ENCODE measurements at regions not wholly inside any gene's neighbourhood (a gene's known extent, or its start where the extent isn't known, plus 50 kb on each side); places are given as distances from the start of the nearest gene placed in this dataset.

DNA sequence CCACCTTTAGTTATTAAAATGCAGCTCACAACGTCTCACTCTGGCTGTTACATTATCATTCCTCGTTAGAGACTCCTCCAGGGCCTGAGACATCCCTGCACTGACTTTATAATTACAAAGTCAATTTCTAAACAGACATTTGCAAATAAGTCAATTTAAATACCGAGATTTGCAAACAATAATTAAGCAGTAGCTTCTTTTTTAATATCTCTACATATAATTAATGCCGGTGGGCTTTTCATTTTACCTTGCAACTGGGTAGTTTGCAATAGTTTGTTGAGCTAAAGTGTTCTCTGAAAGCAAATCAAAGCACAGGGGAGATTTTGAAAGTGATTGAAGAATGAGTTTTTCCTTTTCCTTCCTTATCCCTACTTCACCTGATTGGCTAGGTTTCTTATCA lies 154.4 kb downstream of the TLR4 start:
- no peak for DNase-seq (ENCODE audit: insufficient read length, low spot score)
- no peak for FAIRE-seq

DNA sequence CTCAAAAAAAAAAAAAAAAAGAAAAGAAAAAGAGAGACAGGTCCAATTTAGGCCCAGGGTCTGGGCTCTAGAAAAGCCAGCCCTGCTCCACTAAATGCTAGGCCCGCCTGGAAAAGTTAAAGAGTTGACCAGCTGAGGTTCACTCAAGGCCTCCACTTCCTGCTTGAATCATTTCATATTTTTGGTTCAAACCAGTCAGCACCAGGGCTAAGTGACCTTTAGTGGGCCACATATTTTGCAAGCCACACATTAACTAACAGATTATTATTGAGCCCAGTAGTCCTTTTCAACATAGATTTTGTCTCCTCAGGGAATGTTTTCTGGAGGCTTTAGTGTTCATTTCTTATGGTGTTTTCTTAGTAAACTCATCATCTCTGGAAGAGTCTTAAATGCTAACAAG lies 156.6 kb downstream of the TLR4 start:
- DNase-seq (ENCODE audit: insufficient read length, low spot score) (no peak), FAIRE-seq (no peak)

DNA sequence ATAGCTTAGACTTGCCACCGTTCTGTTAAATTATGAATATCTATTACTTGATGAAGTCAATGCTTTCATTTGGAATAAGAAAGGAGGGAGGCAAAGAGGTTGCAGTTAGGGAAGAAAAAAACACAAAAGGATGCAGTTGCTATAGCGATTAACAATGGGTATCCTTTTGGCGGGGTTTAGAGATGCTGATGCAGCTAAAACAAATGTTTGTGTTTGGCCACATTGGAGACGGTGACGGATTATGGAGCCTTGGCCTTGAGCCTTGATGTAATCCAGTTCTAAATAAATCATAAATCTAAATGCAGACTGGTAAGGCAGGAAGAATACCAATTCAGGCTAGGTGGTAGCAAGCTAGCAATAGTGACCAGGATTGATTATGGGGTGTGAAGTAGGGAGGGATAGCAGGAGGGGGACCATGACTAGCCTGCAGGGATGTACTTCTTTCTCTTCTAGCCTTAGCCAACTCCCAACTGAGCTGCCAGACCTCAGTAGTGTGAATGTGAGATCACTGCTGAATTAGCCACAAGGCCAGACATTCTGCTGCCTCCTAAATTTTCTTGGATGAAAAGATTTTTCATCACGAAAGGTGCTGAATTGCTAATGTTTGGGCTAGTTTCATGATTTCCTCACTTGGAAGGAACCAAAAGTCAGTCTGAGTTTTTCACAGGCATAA lies 160.3 kb downstream of the TLR4 start:
- DNase-seq (ENCODE audit: insufficient read length, low spot score) = no peak

DNA sequence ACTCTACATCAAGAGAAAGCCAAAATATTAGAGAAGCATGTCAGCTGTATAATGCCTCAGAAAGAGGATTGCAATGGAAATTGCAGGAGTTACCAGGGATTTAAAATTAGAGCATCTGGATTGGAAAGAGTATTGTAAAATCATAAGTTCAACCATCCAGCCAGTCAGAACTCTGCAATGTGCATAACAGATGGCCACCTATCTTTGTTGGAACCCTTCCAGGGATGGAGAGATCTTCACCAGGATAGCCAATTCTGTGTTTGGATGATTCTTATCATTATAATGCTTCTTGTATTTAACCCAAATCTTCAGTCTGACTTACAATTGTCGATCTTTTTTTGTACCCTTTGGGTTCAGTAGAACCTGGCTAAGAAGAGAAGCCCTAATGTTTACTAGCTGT lies 164.4 kb downstream of the TLR4 start:
- FAIRE-seq (no peak), DNase-seq (ENCODE audit: insufficient read length, low spot score) (no peak)

More for the DNA sequence above, 160.3 kb downstream of the TLR4 start:
- FAIRE-seq = no peak

DNA sequence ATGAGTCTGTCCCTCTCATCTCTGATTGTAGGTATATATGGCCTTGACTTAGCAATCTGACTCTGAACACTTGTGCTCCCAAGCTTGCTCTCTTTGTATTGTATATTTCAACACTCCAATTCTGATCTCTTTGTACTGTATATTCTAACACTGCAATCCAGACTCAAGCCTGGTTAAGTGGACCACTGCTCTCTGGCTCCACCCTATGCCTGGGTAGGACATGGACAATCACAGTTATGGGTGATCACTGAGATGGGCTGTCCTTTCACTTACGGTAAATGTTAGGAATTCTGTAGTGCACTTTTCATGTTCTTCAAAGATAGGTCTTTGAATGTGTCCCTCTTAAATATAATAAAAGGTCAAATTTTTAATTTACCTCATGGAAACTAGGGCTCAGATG lies 165.1 kb downstream of the TLR4 start:
- DNase-seq (ENCODE audit: insufficient read length, low spot score) (no peak), FAIRE-seq (no peak)

DNA sequence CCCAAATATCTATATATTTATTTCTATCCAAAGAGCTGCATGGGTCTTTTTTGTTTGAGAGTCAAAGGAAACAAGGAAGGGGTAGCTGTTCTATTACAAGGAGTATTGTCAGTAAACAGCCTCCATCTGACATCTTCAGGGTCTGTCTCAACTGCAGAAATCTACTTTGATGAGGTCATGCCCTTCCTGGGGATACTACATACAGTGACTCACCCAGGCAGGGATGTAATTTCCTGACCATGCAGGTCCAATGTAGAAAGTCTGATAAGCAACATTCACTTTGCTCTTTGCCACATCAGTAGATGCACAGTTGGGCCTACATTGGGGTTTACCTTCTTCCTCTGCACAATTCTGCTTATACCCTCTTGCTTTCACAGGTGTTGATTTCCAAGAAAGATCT lies 165.5 kb downstream of the TLR4 start:
- FAIRE-seq = no peak

DNA sequence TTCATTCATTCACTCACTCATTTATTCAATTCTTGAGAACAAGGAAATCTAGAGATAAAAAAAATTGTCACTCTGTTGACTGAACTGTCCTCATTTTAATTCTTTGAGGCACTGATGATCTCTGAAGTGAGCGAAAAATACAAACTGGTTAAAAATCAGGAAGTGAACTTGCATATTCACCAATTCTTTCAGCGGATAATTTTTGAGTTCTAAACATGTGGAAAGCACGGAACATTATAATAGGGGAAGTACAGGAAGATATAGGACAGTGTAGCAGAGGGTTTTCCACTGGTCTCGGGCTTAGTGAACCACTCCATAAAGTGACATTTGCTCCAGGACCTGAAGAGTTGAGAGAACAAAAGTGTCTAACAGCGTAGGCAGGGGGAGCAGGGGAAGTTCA lies 169.5 kb downstream of the TLR4 start:
- DNase-seq (ENCODE audit: insufficient read length, low spot score) (no peak), FAIRE-seq (no peak)

More for the DNA sequence above, 165.5 kb downstream of the TLR4 start:
- DNase-seq (ENCODE audit: insufficient read length, low spot score) = no peak

DNA sequence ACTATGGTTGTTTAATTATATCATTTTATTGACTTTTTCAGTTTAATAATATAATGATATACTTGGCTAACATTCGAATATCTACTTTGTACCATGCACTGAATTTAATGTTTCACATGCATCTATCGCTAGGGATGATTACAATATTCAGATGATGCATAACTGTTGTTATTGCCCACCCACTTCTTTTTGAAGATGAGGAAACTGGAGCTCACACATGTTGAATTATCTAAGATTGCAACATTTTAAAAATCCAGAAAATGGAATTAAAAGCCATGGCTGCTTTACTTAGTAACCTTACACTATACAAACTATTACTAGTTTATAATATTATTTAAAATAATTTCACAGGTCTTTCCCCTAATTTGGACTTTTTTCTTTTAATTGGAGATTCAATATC lies 171.7 kb downstream of the TLR4 start:
- FAIRE-seq (no peak), DNase-seq (ENCODE audit: insufficient read length, low spot score) (no peak)

DNA sequence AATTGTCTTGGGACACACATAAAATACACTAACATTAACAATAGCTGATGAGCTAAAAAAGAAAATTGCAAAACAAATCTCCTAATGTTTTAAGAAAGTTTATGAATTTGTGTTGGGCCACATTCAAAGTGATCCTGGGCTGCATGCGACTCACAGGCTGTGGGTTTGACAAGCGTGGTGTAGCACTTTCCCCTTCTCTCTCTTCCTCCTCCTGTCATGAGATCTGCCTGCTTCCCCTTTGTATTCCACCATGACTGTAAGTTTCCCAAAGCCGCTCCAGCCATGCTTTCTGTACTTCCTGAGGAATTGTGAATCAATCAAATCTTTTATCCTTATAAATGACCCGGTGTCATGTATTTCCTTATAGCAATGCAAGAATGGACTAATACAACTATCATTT lies 178.0 kb downstream of the TLR4 start:
- no peak for FAIRE-seq
- no peak for DNase-seq (ENCODE audit: insufficient read length, low spot score)

DNA sequence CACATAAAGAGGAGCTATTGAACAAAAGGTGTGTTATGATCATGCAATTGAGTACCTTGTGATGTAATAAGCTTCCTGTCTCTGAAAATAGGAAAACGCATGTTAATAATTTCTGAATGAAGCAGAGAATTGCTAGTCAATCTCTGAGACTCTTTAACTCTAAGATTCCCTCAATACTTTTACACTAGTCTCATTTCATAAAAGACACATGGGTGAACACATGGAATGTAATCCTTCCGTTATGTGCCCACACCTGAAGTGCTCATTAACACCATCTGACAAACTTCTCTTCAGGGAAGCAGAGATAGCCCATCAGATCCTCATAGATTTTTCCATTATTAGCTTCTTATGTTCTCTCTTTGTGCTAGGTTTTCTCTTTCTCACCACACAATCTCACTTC lies 182.4 kb downstream of the TLR4 start:
- no peak for FAIRE-seq
- no peak for DNase-seq (ENCODE audit: insufficient read length, low spot score)

DNA sequence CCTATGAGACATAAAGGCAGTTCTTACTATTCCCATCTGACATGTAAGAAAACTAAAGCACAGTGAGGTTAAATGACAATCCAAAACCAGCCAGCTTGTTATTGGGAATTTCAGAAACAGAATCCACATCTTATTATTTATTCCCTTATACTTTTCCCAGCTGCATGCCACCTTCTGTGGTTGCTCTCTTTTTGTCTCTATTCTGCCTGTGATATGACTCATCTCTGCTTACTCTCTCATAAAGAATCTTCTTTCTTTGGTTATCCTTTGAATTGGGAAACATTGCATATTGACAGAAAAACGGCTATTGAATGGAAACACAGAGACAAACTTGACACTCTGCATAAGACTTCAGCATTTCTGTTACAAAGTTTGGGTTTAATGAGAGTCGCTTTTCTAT lies 183.2 kb downstream of the TLR4 start:
- FAIRE-seq (no peak), DNase-seq (ENCODE audit: insufficient read length, low spot score) (no peak)

DNA sequence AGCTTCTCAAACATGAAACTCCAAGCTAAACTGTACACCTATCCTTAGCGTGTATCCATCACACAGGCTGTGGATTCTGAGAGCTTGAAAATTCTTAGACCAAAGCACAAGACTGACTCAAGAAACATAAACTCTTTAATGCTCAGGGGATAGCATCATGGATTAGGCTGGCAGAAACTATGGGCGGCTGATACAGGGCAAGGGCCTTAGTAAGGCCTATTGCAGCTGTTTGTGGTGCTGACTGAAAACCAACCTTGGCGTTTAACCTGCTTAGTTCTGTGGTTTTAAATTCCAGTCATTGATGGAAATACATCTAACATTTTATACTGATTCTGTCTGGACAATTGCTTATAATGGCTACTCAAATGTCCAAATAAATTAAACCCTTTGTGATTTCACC lies 183.7 kb downstream of the TLR4 start:
- FAIRE-seq (no peak), DNase-seq (ENCODE audit: insufficient read length, low spot score) (no peak)

DNA sequence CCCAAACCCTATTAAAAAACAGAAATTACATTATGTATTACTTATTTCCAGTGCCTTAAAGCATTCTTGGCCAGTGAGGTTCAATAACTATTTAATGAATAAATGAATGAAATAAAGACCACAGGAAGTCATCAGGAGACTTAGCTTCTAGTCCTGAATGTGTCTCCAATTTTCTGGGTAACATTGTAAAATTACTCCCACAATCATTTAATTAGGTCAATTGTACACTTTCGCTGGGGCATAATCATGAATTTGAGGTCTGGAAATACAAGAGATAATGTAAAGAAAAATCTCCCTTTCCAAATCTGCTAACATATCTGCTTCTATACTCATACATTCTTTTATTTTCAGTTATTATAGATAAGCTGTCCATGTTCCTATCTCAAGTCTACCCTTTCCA lies 199.2 kb downstream of the TLR4 start:
- DNase-seq (ENCODE audit: insufficient read length, low spot score) (no peak), FAIRE-seq (no peak)

DNA sequence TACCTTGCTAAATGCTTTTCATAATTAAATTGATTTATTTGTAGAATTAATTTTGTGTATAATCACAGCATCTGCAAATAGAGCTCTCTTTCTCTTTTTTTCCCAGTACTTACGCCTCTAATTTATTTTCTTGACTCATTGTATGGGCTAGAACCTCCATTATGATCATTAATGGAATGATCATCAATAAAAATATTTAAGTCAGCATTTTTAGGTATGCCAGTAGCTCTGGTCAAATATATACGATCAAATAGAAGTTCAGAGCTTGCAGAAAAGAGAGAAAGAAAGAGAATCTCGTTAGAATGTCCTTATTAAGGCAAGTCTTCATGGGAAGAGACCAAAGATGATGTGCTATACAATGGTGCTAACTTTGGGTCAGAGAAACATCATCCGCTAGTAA lies 202.6 kb downstream of the TLR4 start:
- DNase-seq (ENCODE audit: insufficient read length, low spot score) = no peak
- no peak for FAIRE-seq

DNA sequence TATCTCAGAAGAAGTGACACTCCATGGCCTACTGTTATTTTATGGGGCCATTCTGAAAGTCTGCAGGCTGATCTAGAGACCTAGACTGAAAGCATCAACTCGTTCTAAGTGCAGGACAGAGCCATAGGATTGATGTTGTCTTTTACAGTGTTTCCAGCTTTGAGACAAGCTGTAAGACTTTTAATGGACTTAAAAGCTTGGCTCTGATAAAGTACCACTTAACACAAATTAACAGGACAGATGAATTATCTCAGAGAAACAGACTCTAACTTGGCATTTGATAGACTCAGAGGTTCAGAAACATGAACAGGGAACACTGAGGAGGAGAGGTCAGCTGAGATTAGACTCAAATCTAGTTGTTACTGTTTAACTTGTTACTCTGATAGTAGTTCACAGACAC lies 203.2 kb downstream of the TLR4 start:
- no peak for DNase-seq (ENCODE audit: insufficient read length, low spot score)

DNA sequence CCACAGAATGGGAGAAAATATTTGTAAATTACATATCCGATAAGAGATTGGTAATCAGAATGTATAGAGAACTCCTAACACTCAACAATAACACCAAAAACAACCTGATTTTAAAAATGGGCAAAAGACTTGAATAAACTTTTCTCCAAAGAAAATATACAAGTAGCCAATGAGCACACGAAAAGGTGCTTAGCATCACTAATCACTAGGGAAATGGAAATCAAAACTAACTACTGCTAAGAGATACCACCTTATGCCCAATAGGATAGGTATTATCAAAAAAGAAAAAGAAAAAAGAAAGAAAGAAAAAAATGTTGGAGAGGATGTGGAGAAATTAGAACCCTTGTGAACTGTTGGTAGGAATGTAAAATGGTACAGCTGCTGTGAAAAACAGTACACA lies 212.1 kb downstream of the TLR4 start:
- no peak for DNase-seq (ENCODE audit: insufficient read length, low spot score)
- FAIRE-seq = no peak

More for the DNA sequence above, 203.2 kb downstream of the TLR4 start:
- FAIRE-seq = no peak

DNA sequence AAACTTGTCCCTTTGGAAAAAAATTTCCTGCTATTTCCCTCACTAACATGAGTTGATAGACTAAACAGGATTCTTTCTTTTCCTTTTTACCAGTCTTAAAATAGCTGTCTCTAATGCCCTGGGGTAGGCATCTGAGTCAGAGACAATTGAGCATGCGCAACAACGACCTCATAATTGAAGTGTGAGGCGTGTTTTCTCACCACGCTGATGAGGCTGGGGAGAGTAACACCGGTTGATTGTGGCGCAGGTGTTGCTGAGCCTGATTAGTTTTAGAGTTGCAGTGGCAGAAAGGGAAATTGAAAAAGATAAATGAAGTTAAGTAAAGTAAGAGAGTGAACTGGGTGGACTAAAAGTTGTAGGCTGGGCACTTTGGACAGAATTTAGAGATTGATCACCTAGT lies 213.7 kb downstream of the TLR4 start:
- DNase-seq (ENCODE audit: insufficient read length, low spot score) = no peak
- FAIRE-seq = no peak

DNA sequence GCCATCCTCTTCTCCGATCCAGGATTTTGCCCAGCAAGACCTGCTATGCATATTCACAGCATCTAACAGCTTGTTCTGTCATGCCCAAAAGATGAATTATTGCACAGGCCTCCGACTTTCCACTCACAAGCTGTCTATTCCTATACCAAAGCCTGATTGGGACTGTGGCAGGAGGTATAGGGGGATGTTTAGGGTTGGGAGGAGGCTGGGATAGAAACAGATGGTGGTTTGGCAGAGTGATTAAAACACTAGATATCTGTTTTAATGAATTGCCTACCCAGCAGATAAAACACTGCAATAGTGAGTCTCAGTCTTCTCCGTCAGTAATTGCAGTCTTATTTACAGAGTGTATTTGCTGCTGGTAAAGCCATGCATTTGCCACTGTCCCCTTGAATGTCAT lies 215.3 kb downstream of the TLR4 start:
- no peak for FAIRE-seq
- DNase-seq (ENCODE audit: insufficient read length, low spot score) = no peak

DNA sequence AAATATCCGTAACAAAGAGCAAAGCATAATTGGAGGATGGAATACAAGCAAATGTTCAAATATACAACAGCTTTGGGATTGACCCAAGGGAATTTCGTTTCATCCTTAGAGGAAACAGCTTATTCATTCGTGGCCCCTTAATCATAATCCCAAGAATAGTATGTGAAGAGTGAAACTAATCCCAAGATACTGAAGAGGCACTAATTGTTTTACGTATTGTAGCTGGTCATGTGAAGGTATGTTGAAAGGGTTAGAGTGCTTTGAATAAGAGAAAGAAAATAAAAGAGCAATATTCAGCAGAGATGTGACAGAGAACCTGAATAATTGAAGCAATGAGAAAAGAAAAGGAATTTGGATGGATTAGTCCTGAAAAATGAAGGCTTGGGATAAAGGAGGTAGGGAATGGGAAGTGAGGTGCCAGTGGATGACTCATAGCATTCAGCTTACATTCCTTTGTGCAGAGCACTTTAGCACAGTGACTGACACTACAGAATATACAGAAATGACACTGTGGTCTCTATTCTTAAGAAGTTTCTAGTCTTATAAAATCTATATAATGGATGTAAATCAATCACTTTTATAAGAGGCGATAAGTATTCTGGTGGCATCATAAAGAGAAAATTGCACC lies 221.9 kb downstream of the TLR4 start:
- no peak for FAIRE-seq
- no peak for DNase-seq (ENCODE audit: insufficient read length, low spot score)

DNA sequence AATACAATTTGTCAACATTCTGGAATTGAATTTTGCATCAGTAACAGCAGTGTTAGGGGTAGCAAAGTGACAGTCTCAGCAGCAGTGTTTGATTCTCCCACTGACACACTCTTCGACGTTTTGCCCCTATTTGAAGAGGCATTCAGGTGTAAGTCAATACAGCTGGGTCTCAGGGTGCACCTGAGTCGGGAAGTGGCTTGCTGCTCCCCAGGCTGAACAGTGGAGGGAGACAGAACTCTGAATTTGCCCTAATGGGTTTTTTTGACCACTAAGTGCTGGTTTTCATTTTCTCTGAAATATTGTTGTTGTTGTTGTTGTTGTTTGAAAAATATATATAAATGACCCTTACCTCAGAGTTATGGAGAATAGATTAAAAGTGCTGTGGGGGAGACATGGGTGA lies 223.2 kb downstream of the TLR4 start:
- no peak for DNase-seq (ENCODE audit: insufficient read length, low spot score)
- no peak for FAIRE-seq

DNA sequence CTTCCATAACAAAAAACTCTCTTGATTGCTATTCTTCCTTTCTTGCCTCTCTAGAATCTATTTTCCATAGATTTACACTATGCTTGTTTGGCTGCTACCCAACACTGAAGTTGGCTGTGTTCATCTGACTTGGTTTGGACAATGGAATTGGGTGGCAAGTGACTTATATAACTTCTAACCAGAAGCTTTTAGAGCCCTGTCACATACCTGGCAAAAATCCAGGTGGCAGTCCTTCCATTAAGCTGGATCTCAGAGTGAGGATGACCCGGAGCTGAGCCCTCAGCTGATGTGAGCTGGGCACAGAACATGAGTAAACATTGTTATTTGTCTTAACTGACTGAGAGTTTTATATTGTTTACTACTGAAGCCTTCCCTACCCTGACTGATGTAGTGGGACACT lies 225.7 kb downstream of the TLR4 start:
- FAIRE-seq (no peak), DNase-seq (ENCODE audit: insufficient read length, low spot score) (no peak)

DNA sequence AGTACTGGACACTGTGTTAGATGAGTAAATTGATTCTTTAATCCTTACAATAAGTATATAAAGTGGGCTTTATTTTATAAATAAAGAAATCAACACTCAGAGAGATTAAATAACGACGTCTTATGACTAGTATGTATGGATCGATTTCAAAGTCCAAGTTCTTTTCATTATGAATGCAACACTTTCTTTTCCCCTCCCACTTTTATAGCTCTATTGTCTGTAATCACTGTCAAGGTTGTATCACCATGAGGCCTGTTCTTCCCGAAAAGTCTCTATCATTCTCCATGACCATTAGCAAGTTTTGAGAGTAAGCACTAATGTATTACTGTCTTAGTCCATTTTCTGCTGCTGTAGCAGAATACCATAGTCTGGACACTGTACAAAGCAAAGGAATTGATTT lies 228.4 kb downstream of the TLR4 start:
- no peak for DNase-seq (ENCODE audit: insufficient read length, low spot score)
- FAIRE-seq = no peak

Measured in HTR-8/SVneo (cell line).